ENCODE measurements at regions not wholly inside any gene's neighbourhood (a gene's known extent, or its start where the extent isn't known, plus 50 kb on each side); places are given as distances from the start of the nearest gene placed in this dataset.
A peak's percentile ranks its signal among the peaks of the same experiment; 100 is the strongest.

GRCh38 chr12:82174936-82175335, 183.3 kb downstream of the CCDC59 start:
- H3K9me2 ChIP-seq = no peaks in the 10 kb centered on the region
- 6% methylated on average over 2 of the region's 2 CpGs for WGBS (ENCODE audit: low lambda C conversion rate)

GRCh38 chr12:82174383-82174782, 183.8 kb downstream of the CCDC59 start:
- DNase-seq = no peak
- H3K4me1 ChIP-seq (ENCODE audit: control insufficient read depth in 1 of 2, insufficient read depth in 2 of 2, low read depth in 1 of 2, low read length in 1 of 2) = no peaks in the 10 kb centered on the region; a peak in 2 of 4 replicates
- no peaks in the 10 kb centered on the region for H3K9me2 ChIP-seq
- ChIA-PET CTCF (interaction anchor here (1.2 kb wide), 1 partner anchor 19 kb away, joined by 5 read pairs; no protein-coding TSS in a partner anchor), POLR2A (no interaction called here)
- H3K4me3 ChIP-seq (ENCODE audit: low read depth in 2 of 2, low read length in 1 of 2) = no peak overlapping the region
- no peak overlapping the region for H2AFZ ChIP-seq (ENCODE audit: low read depth)
- no peak overlapping the region for H3K9ac ChIP-seq
- no peaks in the 10 kb centered on the region for H3K79me2 ChIP-seq (ENCODE audit: insufficient read depth)
- H3K9me3 ChIP-seq = no peaks in the 10 kb centered on the region
- no peaks in the 10 kb centered on the region for H3F3A ChIP-seq (replicated peaks; ENCODE audit: insufficient read depth)
- WGBS (ENCODE audit: low lambda C conversion rate) = 0% methylated on average over 1 of the region's 1 CpG
- no peak overlapping the region for H3K4me2 ChIP-seq
- H3K27ac ChIP-seq (ENCODE audit: low read depth in 2 of 2, low read length in 1 of 2) = no peak overlapping the region
- H3K36me3 ChIP-seq (replicated peaks in 1 of 2; ENCODE audit: control insufficient read depth in 1 of 2, insufficient read depth in 2 of 2, low read length in 1 of 2) = no peaks in the 10 kb centered on the region
- TF ChIP-seq GABPA (IDR thresholded peaks at IDR 0.05; ENCODE audit: low read depth) = no peak
- TF ChIP-seq, protein P1, sequence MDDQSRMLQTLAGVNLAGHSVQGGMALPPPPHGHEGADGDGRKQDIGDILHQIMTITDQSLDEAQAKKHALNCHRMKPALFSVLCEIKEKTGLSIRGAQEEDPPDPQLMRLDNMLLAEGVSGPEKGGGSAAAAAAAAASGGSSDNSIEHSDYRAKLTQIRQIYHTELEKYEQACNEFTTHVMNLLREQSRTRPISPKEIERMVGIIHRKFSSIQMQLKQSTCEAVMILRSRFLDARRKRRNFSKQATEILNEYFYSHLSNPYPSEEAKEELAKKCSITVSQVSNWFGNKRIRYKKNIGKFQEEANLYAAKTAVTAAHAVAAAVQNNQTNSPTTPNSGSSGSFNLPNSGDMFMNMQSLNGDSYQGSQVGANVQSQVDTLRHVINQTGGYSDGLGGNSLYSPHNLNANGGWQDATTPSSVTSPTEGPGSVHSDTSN (IDR thresholded peaks at IDR 0.05) = no peak
- TF ChIP-seq, protein P2, sequence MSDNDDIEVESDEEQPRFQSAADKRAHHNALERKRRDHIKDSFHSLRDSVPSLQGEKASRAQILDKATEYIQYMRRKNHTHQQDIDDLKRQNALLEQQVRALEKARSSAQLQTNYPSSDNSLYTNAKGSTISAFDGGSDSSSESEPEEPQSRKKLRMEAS (IDR thresholded peaks at IDR 0.05; ENCODE audit: low read depth) = no peak
- no peak for TF ChIP-seq CTCF (IDR thresholded peaks at IDR 0.05)
- TF ChIP-seq FOXM1 (IDR thresholded peaks at IDR 0.05; ENCODE audit: low read depth) = no peak
- no peak for TF ChIP-seq YY1 (IDR thresholded peaks at IDR 0.05; ENCODE audit: low read depth)
- no peak for TF ChIP-seq NFIC (IDR thresholded peaks at IDR 0.05; ENCODE audit: borderline replicate concordance)
- TF ChIP-seq ZBTB33 (IDR thresholded peaks at IDR 0.05; ENCODE audit: borderline replicate concordance, low read depth) = no peak
- TF ChIP-seq RFX5 (IDR thresholded peaks at IDR 0.05; ENCODE audit: low read length) = no peak
- TF ChIP-seq RAD21 (IDR thresholded peaks at IDR 0.05; ENCODE audit: low read length) = no peak
- TF ChIP-seq, protein P3, sequence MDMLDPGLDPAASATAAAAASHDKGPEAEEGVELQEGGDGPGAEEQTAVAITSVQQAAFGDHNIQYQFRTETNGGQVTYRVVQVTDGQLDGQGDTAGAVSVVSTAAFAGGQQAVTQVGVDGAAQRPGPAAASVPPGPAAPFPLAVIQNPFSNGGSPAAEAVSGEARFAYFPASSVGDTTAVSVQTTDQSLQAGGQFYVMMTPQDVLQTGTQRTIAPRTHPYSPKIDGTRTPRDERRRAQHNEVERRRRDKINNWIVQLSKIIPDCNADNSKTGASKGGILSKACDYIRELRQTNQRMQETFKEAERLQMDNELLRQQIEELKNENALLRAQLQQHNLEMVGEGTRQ (IDR thresholded peaks at IDR 0.05; ENCODE audit: borderline replicate concordance, low read depth, low read length) = no peak
- no peaks in the 10 kb centered on the region for H3K27me3 ChIP-seq (ENCODE audit: insufficient read depth)
- H4K20me1 ChIP-seq (ENCODE audit: insufficient read depth) = no peaks in the 10 kb centered on the region

More at GRCh38 chr12:82174936-82175335, 183.3 kb downstream of the CCDC59 start:
- Histone ChIP-seq H3F3A (replicated peaks; ENCODE audit: insufficient read depth) (no peaks in the 10 kb centered on the region), H3K27ac (ENCODE audit: low read depth in 2 of 2, low read length in 1 of 2) (no peak overlapping the region), H4K20me1 (ENCODE audit: insufficient read depth) (no peaks in the 10 kb centered on the region), H3K4me2 (no peak overlapping the region), H2AFZ (ENCODE audit: low read depth) (no peak overlapping the region), H3K9ac (no peak overlapping the region), H3K27me3 (ENCODE audit: insufficient read depth) (no peaks in the 10 kb centered on the region), H3K36me3 (replicated peaks in 1 of 2; ENCODE audit: control insufficient read depth in 1 of 2, insufficient read depth in 2 of 2, low read length in 1 of 2) (no peaks in the 10 kb centered on the region), H3K9me3 (no peaks in the 10 kb centered on the region), H3K4me1 (ENCODE audit: control insufficient read depth in 1 of 2, insufficient read depth in 2 of 2, low read depth in 1 of 2, low read length in 1 of 2) (no peaks in the 10 kb centered on the region; a peak in 2 of 4 replicates), H3K4me3 (ENCODE audit: low read depth in 2 of 2, low read length in 1 of 2) (no peak overlapping the region), H3K79me2 (ENCODE audit: insufficient read depth) (no peaks in the 10 kb centered on the region)
- peak; percentile 43 for TF ChIP-seq RAD21 (IDR thresholded peaks at IDR 0.05; ENCODE audit: low read length)
- TF ChIP-seq CTCF (IDR thresholded peaks at IDR 0.05) = no peak
- no peak for TF ChIP-seq GATA2 (CRISPR knock-in tag; IDR thresholded peaks at IDR 0.05)
- no peak for TF ChIP-seq EZH2phosphoT487 (IDR thresholded peaks at IDR 0.05; ENCODE audit: borderline replicate concordance, low read depth)
- no peak for TF ChIP-seq TAF1 (IDR thresholded peaks at IDR 0.05; ENCODE audit: borderline replicate concordance, low read depth, low read length)
- TF ChIP-seq USF1 (IDR thresholded peaks at IDR 0.05; ENCODE audit: borderline replicate concordance, low read depth) = no peak
- CTCF ChIA-PET = interaction anchor here (1.2 kb wide), 1 partner anchor 20 kb away, joined by 5 read pairs; no protein-coding TSS in a partner anchor
- POLR2A ChIA-PET = no interaction called here
- DNase-seq = no peak
